ENCODE measurements at regions not wholly inside any gene's neighbourhood (a gene's known extent, or its start where the extent isn't known, plus 50 kb on each side); places are given as distances from the start of the nearest gene placed in this dataset.
A peak's percentile ranks its signal among the peaks of the same experiment; 100 is the strongest.

GRCh38 chr11:42502151-42502550, 809.6 kb upstream of the API5 start:
- TF ChIP-seq CTCF (IDR thresholded peaks at IDR 0.05; ENCODE audit: borderline replicate concordance) = no peak
- no peaks in the 10 kb centered on the region for H3K9me3 ChIP-seq (replicated peaks)
- H3K27me3 ChIP-seq (ENCODE audit: low read depth) = no peaks in the 10 kb centered on the region
- no peaks in the 10 kb centered on the region for H3K36me3 ChIP-seq
- H3K4me3 ChIP-seq = no peak overlapping the region
- no peak overlapping the region for H3K27ac ChIP-seq (replicated peaks)
- H3K4me1 ChIP-seq = no peaks in the 10 kb centered on the region
- intact Hi-C loops (cut with micrococcal nuclease) = no loop called here
- DNase-seq = no peak

GRCh38 chr11:42521994-42522393, 789.8 kb upstream of the API5 start:
- no peaks in the 10 kb centered on the region for H3K4me1 ChIP-seq
- intact Hi-C loops (cut with micrococcal nuclease) = no loop called here
- H3K4me3 ChIP-seq = no peak overlapping the region
- DNase-seq = no peak
- no peak for TF ChIP-seq CTCF (IDR thresholded peaks at IDR 0.05; ENCODE audit: borderline replicate concordance)
- no peaks in the 10 kb centered on the region for H3K36me3 ChIP-seq
- H3K27me3 ChIP-seq (ENCODE audit: low read depth) = peaks cover 21% of the 10 kb centered on the region
- peaks cover 6% of the 10 kb centered on the region for H3K9me3 ChIP-seq (replicated peaks)
- H3K27ac ChIP-seq (replicated peaks) = no peak overlapping the region

GRCh38 chr11:42524534-42525227, 787.1 kb upstream of the API5 start:
- no peaks in the 10 kb centered on the region for H3K36me3 ChIP-seq
- DNase-seq = peak; percentile 12
- H3K4me1 ChIP-seq = no peaks in the 10 kb centered on the region
- no peak overlapping the region for H3K4me3 ChIP-seq
- H3K9me3 ChIP-seq (replicated peaks) = peaks cover 3% of the 10 kb centered on the region
- peak; percentile 82 for TF ChIP-seq CTCF (IDR thresholded peaks at IDR 0.05; ENCODE audit: borderline replicate concordance)
- no peak overlapping the region for H3K27ac ChIP-seq (replicated peaks)
- peaks cover 21% of the 10 kb centered on the region for H3K27me3 ChIP-seq (ENCODE audit: low read depth)
- intact Hi-C loops (cut with micrococcal nuclease) = no loop called here

GRCh38 chr11:42526426-42526825, 785.4 kb upstream of the API5 start:
- TF ChIP-seq CTCF (IDR thresholded peaks at IDR 0.05; ENCODE audit: borderline replicate concordance) = no peak
- no peak for DNase-seq
- intact Hi-C loops (cut with micrococcal nuclease) = no loop called here
- H3K27ac ChIP-seq (replicated peaks) = no peak overlapping the region
- H3K27me3 ChIP-seq (ENCODE audit: low read depth) = peaks cover 21% of the 10 kb centered on the region
- H3K36me3 ChIP-seq = no peaks in the 10 kb centered on the region
- H3K9me3 ChIP-seq (replicated peaks) = no peaks in the 10 kb centered on the region
- no peak overlapping the region for H3K4me3 ChIP-seq
- no peaks in the 10 kb centered on the region for H3K4me1 ChIP-seq

GRCh38 chr11:42528471-42528870, 783.3 kb upstream of the API5 start:
- intact Hi-C loops (cut with micrococcal nuclease) = no loop called here
- H3K36me3 ChIP-seq = no peaks in the 10 kb centered on the region
- no peak for DNase-seq
- H3K27ac ChIP-seq (replicated peaks) = no peak overlapping the region
- H3K4me3 ChIP-seq = no peak overlapping the region
- peaks cover 21% of the 10 kb centered on the region for H3K27me3 ChIP-seq (ENCODE audit: low read depth)
- TF ChIP-seq CTCF (IDR thresholded peaks at IDR 0.05; ENCODE audit: borderline replicate concordance) = no peak
- H3K9me3 ChIP-seq (replicated peaks) = no peaks in the 10 kb centered on the region
- no peaks in the 10 kb centered on the region for H3K4me1 ChIP-seq
